ENCODE measurements at regions not wholly inside any gene's neighbourhood (a gene's known extent, or its start where the extent isn't known, plus 50 kb on each side); places are given as distances from the start of the nearest gene placed in this dataset.
"Not testable (repeated sequence)": the region's sequence is repeated elsewhere in the genome, so short reads cannot be mapped to it uniquely, and the experiment has no call there.

DNA sequence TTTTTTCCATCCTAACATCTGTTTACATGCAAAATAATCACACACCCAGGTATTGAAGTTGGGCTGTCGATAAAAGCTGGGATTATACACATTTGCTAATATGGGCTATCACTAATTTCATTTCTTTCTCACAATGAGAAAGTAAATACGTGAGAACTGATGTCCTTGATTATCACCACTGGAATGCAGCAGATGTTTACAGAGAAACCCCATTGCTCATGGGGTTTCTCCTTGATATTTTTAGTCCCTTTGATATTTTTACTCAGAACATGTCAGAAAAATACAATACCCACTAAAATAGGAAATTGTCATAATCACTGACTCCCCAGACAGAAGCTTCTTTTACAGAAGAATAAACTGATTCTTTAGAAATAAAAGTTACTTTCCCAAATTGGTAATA, 535.1 kb upstream of the CCDC54 start:
- no peak for DNase-seq

GRCh38 chr3:106844638-106845037, 532.6 kb upstream of the CCDC54 start:
- DNase-seq = no peak

GRCh38 chr3:106848099-106848498, 529.1 kb upstream of the CCDC54 start:
- no peak for DNase-seq

- DNase-seq = no peak
Measured at GRCh38 chr3:106850437-106850836, 526.8 kb upstream of the CCDC54 start.

- DNase-seq = not testable (repeated sequence)
Measured at GRCh38 chr3:106858321-106858720, 518.9 kb upstream of the CCDC54 start.

GRCh38 chr3:106860182-106860581, 517.1 kb upstream of the CCDC54 start:
- no peak for DNase-seq

GRCh38 chr3:106862067-106862466, 515.2 kb upstream of the CCDC54 start:
- DNase-seq = no peak

GRCh38 chr3:106877627-106878026, 499.6 kb upstream of the CCDC54 start:
- no peak for DNase-seq

DNA sequence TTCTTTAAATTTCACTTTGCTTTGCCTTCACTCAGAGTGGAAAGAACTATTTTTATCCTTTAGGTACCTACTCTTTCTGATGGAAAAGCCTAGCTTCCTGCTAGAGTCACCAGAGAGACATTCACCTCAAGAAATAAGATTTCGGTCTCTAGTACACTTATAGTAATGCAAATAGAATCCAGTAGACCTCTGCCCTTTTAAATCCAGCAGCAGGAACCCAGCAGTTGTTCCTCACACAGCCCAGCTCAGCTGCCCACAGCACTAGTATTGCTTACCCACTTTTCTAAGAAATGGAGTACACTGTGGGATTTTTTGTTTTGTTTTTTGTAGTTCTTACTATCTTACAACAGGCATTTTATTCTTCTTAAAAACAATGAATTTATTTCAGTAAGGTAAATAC, 497.0 kb upstream of the CCDC54 start:
- no peak for DNase-seq

- DNase-seq = no peak
Measured at GRCh38 chr3:106881186-106881585, 496.1 kb upstream of the CCDC54 start.

DNA sequence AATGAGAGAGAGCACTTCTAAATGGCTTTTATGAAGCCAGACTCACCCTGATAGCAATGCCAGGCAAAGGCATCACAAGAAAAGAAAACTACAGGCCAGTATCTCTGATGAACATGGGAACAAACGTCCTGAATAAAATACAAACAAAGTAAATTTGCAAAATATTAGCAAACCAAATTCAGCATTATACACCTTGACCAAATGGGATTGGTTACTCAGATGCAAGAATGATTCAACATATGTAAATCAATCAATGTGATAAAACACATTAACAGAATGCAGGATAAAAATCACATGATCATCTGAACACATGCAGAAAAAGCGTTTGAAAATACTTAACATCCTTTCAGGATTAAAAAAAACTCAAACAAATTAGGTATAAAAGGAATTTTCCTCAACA, 494.9 kb upstream of the CCDC54 start:
- DNase-seq = no peak

DNA sequence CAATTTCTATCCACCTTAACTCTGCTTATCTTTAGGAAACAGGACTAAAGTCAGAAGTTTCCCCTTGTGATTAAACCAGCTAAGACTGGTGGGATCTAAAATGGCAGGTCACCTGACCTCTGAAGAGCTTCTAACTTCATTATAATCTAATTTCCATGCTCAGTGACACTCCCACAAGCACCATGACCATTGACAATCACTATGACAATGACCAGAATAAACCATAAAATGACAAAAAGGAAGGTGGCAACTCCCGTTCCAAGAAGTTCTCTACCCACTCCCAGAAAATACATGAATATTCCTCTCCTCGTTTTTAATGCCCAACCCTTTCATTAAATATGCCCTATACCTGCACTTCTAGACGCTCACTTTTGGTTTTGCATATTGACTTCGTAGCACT, 471.2 kb upstream of the CCDC54 start:
- DNase-seq = no peak

DNA sequence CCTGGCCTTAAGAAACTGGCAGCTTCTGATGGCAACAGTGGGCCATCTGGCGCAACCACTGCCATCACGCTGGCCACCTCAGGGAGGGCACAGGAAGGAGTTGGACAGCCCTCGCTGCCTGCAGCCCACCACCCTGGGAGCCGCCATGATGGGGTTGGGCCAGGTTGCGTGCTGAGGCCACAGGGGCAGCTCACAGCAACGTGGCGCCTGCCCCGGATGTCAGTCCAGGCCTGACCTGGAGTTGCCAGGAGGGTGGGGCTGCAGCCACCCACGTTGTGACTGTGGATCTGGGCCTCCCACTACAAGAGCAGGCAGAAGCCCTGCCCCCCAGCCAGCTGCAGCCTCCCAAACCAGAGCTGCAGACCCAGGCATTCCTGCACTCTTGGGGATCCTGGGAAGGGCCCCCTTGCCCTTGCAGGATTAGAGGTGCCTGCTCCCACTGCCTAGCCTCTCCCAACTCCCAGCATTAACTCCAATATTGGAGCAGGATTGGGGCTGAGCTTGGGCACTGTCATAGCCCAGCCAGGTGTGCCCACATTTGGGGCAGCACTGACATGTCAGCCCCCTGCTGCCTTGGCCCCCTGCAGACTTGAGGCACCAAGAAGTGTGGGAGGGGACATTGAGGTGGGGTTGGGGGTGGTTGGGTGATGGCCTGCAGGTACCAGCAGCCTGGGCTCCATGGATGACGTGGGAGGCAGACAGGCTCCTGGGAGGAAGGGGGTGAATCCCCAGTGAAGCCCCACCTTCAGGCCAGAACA, 468.9 kb upstream of the CCDC54 start:
- DNase-seq = no peak

- DNase-seq = no peak
Measured at GRCh38 chr3:106913111-106913698, 464.0 kb upstream of the CCDC54 start.

DNA sequence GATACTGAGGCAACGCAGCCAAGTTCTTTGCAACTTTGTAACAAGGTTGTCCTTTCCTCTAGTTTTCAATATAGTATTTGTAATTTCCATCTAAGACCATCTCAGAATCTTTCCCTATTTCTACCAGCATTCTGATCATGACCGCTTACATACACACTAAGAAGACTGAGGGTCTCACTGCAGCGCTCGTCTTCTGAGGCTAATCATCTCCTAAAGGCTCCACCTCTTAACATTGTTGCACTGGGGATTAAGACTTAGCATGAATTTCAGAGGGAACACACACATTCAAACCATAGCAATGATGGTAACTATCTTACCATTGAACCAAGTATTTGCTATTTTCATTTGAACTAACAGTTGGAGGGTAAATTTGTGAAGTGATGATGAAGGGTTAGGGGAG, 463.3 kb upstream of the CCDC54 start:
- no peak for DNase-seq

GRCh38 chr3:106920609-106921008, 456.6 kb upstream of the CCDC54 start:
- DNase-seq = no peak

DNA sequence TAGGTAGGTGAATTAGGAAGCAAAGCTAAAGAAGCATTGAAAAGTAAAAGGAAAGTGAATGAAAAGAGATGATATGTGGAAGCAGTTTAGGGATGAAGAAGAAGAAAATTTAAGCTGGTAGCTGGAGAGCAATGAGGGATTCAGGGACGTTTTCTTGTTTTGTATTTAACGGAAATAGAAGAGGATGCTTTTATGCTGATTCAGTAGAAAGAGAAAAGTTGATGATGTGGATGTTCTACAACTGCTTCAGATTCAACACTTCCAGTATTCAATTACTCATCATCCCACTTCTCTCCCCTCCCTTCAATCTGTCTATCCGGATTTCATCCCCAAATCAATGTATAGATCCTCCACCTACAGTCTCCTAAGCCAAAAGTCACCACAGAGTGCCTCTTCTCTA, 448.2 kb upstream of the CCDC54 start:
- DNase-seq = no peak

GRCh38 chr3:106930086-106930485, 447.2 kb upstream of the CCDC54 start:
- no peak for DNase-seq

DNA sequence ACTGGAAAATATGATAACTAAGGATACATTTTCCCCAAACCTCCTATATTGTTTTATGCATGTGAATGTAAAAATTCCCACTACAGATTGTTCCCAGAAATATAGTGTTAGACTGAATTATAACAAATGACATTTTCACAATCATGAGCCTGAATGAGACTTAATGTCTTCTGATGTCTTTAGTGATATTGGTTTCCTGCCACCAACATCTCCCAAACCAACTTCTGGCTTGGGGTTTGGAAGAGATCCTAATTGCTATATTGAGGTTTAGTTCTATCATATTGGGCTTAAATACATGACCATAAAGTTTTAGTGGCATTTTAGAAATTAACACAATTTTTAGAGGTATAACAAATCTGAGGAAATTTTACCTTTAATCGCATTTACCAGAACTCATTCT, 445.3 kb upstream of the CCDC54 start:
- DNase-seq = no peak

DNA sequence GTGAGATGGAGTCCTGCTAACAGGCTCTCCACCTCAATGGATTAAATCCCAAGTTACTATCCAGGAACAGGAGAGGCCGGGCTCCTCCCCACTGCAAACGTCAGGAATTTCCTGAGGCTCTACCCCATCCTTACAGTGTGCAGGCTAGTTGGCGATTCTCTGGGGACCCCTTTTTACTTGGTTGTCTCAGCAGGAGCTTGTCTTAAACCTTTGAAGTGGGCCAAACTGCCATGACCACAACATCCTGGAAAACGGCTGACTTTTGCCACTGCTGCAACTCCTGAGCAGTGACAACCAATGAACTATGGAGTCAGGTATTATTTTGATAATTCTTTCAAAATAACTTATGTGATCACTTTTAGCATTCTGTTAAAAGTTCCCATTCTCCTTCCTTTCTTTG, 440.9 kb upstream of the CCDC54 start:
- DNase-seq = no peak

- no peak for DNase-seq
Measured at GRCh38 chr3:106942051-106942450, 435.2 kb upstream of the CCDC54 start.

DNA sequence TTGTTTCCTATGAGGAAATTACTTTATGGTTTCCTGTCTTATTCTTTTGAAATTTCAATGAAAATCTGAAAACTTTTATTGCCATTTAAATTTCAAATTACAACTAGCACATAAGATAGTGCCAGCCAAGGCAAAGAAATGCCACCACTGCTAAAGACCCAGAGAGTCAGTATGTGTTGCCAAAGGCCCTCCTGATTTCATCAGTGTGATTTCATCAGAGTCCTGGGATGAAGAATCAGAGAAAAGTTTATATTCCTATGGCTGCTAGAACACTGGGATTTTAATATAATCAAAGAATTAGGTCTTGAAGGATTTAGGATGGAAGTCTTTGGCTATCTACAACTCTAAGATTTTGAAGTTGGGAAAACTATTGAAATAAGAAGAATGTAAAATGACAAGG, 434.2 kb upstream of the CCDC54 start:
- no peak for DNase-seq

GRCh38 chr3:106945435-106945834, 431.8 kb upstream of the CCDC54 start:
- no peak for DNase-seq

DNA sequence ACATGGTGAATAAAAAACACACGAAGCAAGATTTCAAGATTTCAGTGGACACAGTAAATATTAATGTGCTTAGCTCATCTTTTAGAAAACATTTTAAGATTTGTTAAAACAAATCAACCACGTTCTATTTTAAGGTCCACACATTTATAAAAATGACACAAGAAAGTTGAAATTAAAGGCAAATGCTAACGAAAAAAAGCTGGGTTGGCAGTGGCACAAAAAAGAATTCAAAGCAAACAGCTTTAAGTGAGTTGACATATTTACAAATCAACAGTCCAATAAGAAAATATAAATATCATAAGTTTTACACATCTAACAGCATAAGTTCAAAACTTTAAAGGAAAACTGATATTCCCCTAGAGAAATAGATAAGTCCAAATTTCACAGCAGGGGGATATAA, 430.4 kb upstream of the CCDC54 start:
- no peak for DNase-seq

DNA sequence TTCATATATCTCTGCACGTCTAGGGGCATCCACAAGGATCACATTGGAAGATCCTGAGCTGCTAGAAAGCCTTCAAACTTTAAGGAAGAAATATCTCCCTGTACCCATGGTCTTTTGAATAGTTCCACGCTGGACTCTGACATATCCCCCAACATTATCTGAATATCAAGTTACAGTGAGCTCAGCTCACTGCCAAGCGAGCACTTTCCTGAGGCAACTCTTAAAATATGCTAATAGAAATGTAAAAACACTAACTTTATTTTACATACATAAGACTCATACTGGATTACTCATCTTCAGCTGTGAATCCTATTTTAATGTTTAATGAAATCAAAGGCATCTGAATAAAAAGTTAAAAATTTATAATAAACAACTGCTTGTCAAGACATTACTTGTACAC, 420.2 kb upstream of the CCDC54 start:
- DNase-seq = no peak

All from CD4-positive, alpha-beta T cell treated with Interleukin-1 beta for 1 hour (primary cell).